ENCODE measurements at regions not wholly inside any gene's neighbourhood (a gene's known extent, or its start where the extent isn't known, plus 50 kb on each side); places are given as distances from the start of the nearest gene placed in this dataset.

DNA sequence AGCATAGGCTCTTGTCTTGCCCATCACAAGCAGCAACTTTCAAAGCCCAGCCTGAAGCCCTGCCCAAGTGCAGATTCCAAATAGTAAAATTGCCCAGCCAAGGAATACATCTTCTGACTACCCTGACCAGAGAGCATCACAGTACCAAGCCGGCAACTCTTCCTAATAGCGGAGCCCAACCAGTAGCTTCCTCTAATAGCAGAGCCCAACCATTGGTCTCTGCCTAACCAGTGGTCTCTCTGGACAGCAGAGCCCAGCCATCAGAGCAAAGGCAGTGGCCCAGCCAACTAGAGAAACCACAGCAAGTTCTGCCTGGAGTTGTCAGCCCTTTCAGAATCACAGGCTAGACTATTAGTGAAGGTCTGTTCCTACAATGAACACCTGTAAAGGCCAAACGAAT lies 285.6 kb downstream of the HGF start:
- TF ChIP-seq, protein P1, sequence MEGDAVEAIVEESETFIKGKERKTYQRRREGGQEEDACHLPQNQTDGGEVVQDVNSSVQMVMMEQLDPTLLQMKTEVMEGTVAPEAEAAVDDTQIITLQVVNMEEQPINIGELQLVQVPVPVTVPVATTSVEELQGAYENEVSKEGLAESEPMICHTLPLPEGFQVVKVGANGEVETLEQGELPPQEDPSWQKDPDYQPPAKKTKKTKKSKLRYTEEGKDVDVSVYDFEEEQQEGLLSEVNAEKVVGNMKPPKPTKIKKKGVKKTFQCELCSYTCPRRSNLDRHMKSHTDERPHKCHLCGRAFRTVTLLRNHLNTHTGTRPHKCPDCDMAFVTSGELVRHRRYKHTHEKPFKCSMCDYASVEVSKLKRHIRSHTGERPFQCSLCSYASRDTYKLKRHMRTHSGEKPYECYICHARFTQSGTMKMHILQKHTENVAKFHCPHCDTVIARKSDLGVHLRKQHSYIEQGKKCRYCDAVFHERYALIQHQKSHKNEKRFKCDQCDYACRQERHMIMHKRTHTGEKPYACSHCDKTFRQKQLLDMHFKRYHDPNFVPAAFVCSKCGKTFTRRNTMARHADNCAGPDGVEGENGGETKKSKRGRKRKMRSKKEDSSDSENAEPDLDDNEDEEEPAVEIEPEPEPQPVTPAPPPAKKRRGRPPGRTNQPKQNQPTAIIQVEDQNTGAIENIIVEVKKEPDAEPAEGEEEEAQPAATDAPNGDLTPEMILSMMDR (IDR thresholded peaks at IDR 0.05) = no peak
- TF ChIP-seq POLR2A (IDR thresholded peaks at IDR 0.05; ENCODE audit: low read depth) (no peak), POLR2AphosphoS5 (IDR thresholded peaks at IDR 0.05) (peak in 1 of 2 donors; percentile 11), EP300 (IDR thresholded peaks at IDR 0.05) (no peak)

Data from esophagus muscularis mucosa (tissue), 4 donors.